H9 (cell line): ENCODE measurements at regions not wholly inside any gene's neighbourhood (a gene's known extent, or its start where the extent isn't known, plus 50 kb on each side); places are given as distances from the start of the nearest gene placed in this dataset.

Source experiments
- DNase-seq: peaks from one replicate; pipeline ENCODE4 v3.0.0-alpha.2; 2017
- H2AFZ ChIP-seq: one replicate; pipeline ENCODE4 v1.6.1; 2013; ENCODE audit warnings: mild to moderate bottlenecking, low read length, control low read depth, moderate library complexity
- H2AK5ac ChIP-seq: 2 replicates; pipeline ENCODE4 v1.6.1; 2013; ENCODE audit warnings: low read length, control low read depth, mixed read lengths; ENCODE audit not compliant: insufficient read length
- H2BK120ac ChIP-seq: one replicate; pipeline ENCODE4 v1.6.1; 2013; ENCODE audit warnings: low read depth, mild to moderate bottlenecking, low read length, control low read depth, inconsistent platforms; ENCODE audit not compliant: poor library complexity, severe bottlenecking
- H2BK12ac ChIP-seq: 2 replicates; pipeline ENCODE4 v1.6.1; 2013; ENCODE audit warnings: low read length, control low read depth, mixed read lengths, low read depth; ENCODE audit not compliant: insufficient read length
- H2BK15ac ChIP-seq: 2 replicates; pipeline ENCODE4 v1.6.1; 2013; ENCODE audit warnings: low read depth, low read length, control low read depth
- H2BK20ac ChIP-seq: one replicate; pipeline ENCODE4 v1.6.1; 2013; ENCODE audit warnings: low read depth, mild to moderate bottlenecking, low read length, control low read depth, inconsistent platforms; ENCODE audit not compliant: poor library complexity, severe bottlenecking
- H2BK5ac ChIP-seq: 2 replicates; pipeline ENCODE4 v1.6.1; 2013; ENCODE audit warnings: low read length, control low read depth, mixed read lengths; ENCODE audit not compliant: insufficient read length
- H3K14ac ChIP-seq: 2 replicates; pipeline ENCODE4 v1.6.1; 2013; ENCODE audit warnings: low read length, control low read depth; ENCODE audit not compliant: insufficient read depth
- H3K18ac ChIP-seq: 2 replicates; pipeline ENCODE4 v1.6.1; 2013; ENCODE audit warnings: low read depth, mild to moderate bottlenecking, mixed read lengths, low read length, control low read depth; ENCODE audit not compliant: insufficient read length
- H3K23ac ChIP-seq: 2 replicates; pipeline ENCODE4 v1.6.1; 2013; ENCODE audit warnings: low read length, control low read depth, mixed read lengths, low read depth; ENCODE audit not compliant: insufficient read length
- H3K23me2 ChIP-seq: 2 replicates; pipeline ENCODE4 v1.6.1; 2013; ENCODE audit warnings: low read depth, mild to moderate bottlenecking, mixed read lengths, low read length, control low read depth; ENCODE audit not compliant: insufficient read length, poor library complexity, severe bottlenecking
- H3K27ac ChIP-seq: 2 replicates; pipeline ENCODE4 v1.5.1; 2013; ENCODE audit warnings: low read length, control low read depth, mixed read lengths, low read depth; ENCODE audit not compliant: insufficient read length
- H3K27me3 ChIP-seq: 2 replicates; pipeline ENCODE4 v1.6.1; 2013; ENCODE audit warnings: low read length, control low read depth, inconsistent platforms; ENCODE audit not compliant: insufficient read depth
- H3K4ac ChIP-seq: 2 replicates; pipeline ENCODE4 v1.6.1; 2013; ENCODE audit warnings: low read depth, mild to moderate bottlenecking, control low read depth, inconsistent platforms, low read length, moderate library complexity
- H3K4me1 ChIP-seq: 2 replicates; pipeline ENCODE4 v1.6.1; 2013; ENCODE audit warnings: low read length, control low read depth, inconsistent platforms; ENCODE audit not compliant: insufficient read depth
- H3K4me2 ChIP-seq: 2 replicates; pipeline ENCODE4 v1.6.1; 2013; ENCODE audit warnings: low read length, control low read depth, mixed read lengths; ENCODE audit not compliant: insufficient read length, insufficient read depth
- H3K56ac ChIP-seq: 2 replicates; pipeline ENCODE4 v1.6.1; 2013; ENCODE audit warnings: low read depth, mild to moderate bottlenecking, mixed read lengths, low read length, control low read depth; ENCODE audit not compliant: insufficient read length
- H3K79me1 ChIP-seq: 2 replicates; pipeline ENCODE4 v1.6.1; 2013; ENCODE audit warnings: low read depth, mild to moderate bottlenecking, moderate library complexity, low read length, control low read depth, inconsistent platforms; ENCODE audit not compliant: insufficient read depth, poor library complexity, severe bottlenecking
- H3K79me2 ChIP-seq: 2 replicates; pipeline ENCODE4 v1.6.1; 2013; ENCODE audit warnings: low read length, control low read depth, inconsistent platforms; ENCODE audit not compliant: insufficient read depth
- H3K9ac ChIP-seq: 2 replicates; pipeline ENCODE4 v1.6.1; 2013; ENCODE audit warnings: low read length, control low read depth, mixed read lengths; ENCODE audit not compliant: insufficient read length; ENCODE audit errors: extremely low read depth
- H3K9me3 ChIP-seq: one replicate; pipeline ENCODE4 v1.6.1; 2013; ENCODE audit warnings: low read depth, low read length, inconsistent platforms; ENCODE audit not compliant: control insufficient read depth
- H3T11ph ChIP-seq: one replicate; pipeline ENCODE4 v1.6.1; 2013; ENCODE audit warnings: mild to moderate bottlenecking, low read length, control low read depth, inconsistent platforms
- H4K20me1 ChIP-seq: one replicate; pipeline ENCODE4 v1.6.1; 2013; ENCODE audit not compliant: control insufficient read depth, insufficient read length, insufficient read depth
- H4K5ac ChIP-seq: 2 replicates; pipeline ENCODE4 v1.6.1; 2013; ENCODE audit warnings: low read depth, mild to moderate bottlenecking, mixed read lengths, low read length, control low read depth; ENCODE audit not compliant: insufficient read length
- H4K8ac ChIP-seq: replicated peaks from 2 replicates; pipeline ENCODE4 v1.6.1; 2013; ENCODE audit warnings: low read length, control low read depth, mixed read lengths, low read depth; ENCODE audit not compliant: insufficient read length
- H4K91ac ChIP-seq: 2 replicates; pipeline ENCODE4 v1.6.1; 2013; ENCODE audit warnings: low read depth, mild to moderate bottlenecking, moderate library complexity, mixed read lengths, low read length, control low read depth; ENCODE audit not compliant: insufficient read length
- H3K27ac Mint-ChIP-seq, 3 experiments: 2 replicates in 2 of 3; 3 replicates in 1 of 3; pipeline ENCODE4 v1.8.0; 2020 to 2021; ENCODE audit warnings: mixed read lengths in 3 of 3, mild to moderate bottlenecking in 1 of 3, moderate library complexity in 1 of 3
- H3K27me3 Mint-ChIP-seq: 2 replicates; pipeline ENCODE4 v1.8.0; 2021; ENCODE audit warnings: low read depth, mild to moderate bottlenecking, moderate library complexity, mixed read lengths
- H3K36me3 Mint-ChIP-seq, 3 experiments: 2 replicates in 2 of 3; 3 replicates in 1 of 3; pipeline ENCODE4 v1.8.0; 2020 to 2021; ENCODE audit warnings: low read depth in 3 of 3, mixed read lengths in 3 of 3; ENCODE audit not compliant: insufficient read depth in 1 of 3
- H3K4me1 Mint-ChIP-seq, 2 experiments: 2 replicates each; pipeline ENCODE4 v1.8.0; 2020; ENCODE audit warnings: mixed read lengths in 2 of 2
- H3K4me3 Mint-ChIP-seq, 2 experiments: 2 replicates in 1 of 2; 3 replicates in 1 of 2; pipeline ENCODE4 v1.8.0; 2020 to 2021; ENCODE audit warnings: mild to moderate bottlenecking in 2 of 2, mixed read lengths in 2 of 2, moderate library complexity in 1 of 2
- H3K9me3 Mint-ChIP-seq, 2 experiments: 2 replicates in 1 of 2; 3 replicates in 1 of 2; pipeline ENCODE4 v1.8.0; 2020; ENCODE audit warnings: mild to moderate bottlenecking in 2 of 2, mixed read lengths in 2 of 2, moderate library complexity in 1 of 2
- CTCF ChIP-seq: fragments of 200-600 bp; sonication (generic); conservative IDR thresholded peaks from 3 replicates; pipeline ENCODE4 v1.8.0; 2021; ENCODE audit warnings: antibody characterized with exemption, mild to moderate bottlenecking
- WGBS: extraction: QIAGEN DNeasy Blood & Tissue Kit; methylation state at CpG from one replicate; pipeline ENCODE4 v1.1.7; 2013; ENCODE audit warnings: missing lambda C conversion rate, low lambda C conversion rate, mixed read lengths; ENCODE audit not compliant: insufficient read length; ENCODE audit errors: extremely low coverage; 5-methylcytosine and 5-hydroxymethylcytosine counted together

GRCh38 chr10:88115968-88116367, 252.5 kb downstream of the PTEN start:
- Histone ChIP-seq H3K23ac (no peak overlapping the region), H3T11ph (no peak overlapping the region), H3K56ac (no peak overlapping the region), H3K27me3 (no peaks in the 10 kb centered on the region), H3K4ac (no peak overlapping the region), H3K79me1 (no peaks in the 10 kb centered on the region), H2BK15ac (no peak overlapping the region), H3K18ac (no peak overlapping the region), H4K20me1 (no peaks in the 10 kb centered on the region), H4K5ac (no peak overlapping the region), H2BK20ac (no peak overlapping the region), H2BK5ac (no peak overlapping the region), H2AFZ (no peak overlapping the region), H3K4me2 (no peak overlapping the region), H3K14ac (no peak overlapping the region), H3K27ac (no peak overlapping the region), H3K9me3 (no peaks in the 10 kb centered on the region), H4K91ac (no peak overlapping the region), H4K8ac (no peak overlapping the region), H2BK120ac (no peak overlapping the region), H3K4me1 (0 out of 2 replicates have a peak, but pooled peaks cover 2% of the 10 kb centered on the region), H2AK5ac (no peak overlapping the region), H3K9ac (no peak overlapping the region), H3K23me2 (no peaks in the 10 kb centered on the region), H2BK12ac (no peak overlapping the region), H3K79me2 (no peaks in the 10 kb centered on the region)
- peaks cover 7 to 11% of the 10 kb centered on the region in 2 experiments for H3K4me1 Mint-ChIP-seq
- no peaks in the 10 kb centered on the region for H3K9me3 Mint-ChIP-seq
- no CpG with 5 or more reads among the region's 1 CpG for WGBS
- no peak for TF ChIP-seq CTCF
- H3K36me3 Mint-ChIP-seq: no peaks in the 10 kb centered on the region
- no peak overlapping the region for H3K27ac Mint-ChIP-seq
- no peak for DNase-seq
- H3K27me3 Mint-ChIP-seq: no peaks in the 10 kb centered on the region
- H3K4me3 Mint-ChIP-seq: no peak overlapping the region
